ENCODE measurements at regions not wholly inside any gene's neighbourhood (a gene's known extent, or its start where the extent isn't known, plus 50 kb on each side); places are given as distances from the start of the nearest gene placed in this dataset.

DNA sequence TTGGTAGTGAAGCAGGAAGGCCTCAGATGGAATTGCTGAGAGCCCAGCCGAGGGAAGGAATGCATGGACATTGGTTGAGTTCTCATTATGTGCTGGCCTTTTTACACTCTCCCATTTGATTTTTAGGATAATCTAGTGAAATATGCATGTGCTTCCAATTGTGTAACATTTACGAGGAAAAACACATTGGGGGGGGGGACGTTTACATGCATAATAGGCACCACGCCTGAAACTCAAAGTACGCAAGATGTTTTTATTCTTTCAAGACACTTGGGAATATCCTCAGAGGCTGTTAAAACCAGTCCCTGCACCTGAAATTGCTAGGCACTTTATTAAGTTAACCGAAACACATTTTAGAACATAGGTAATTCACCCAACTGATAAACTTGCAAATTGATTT is 118.5 kb upstream of the CDH4 start:
- H3K4me3 Mint-ChIP-seq = no peak overlapping the region
- H3K9me3 Mint-ChIP-seq = no peaks in the 10 kb centered on the region
- CTCF ChIA-PET = no interaction called here
- intact Hi-C loops (cut with DNase I, micrococcal nuclease) = no loop called here
- H3K36me3 Mint-ChIP-seq (ENCODE audit: low read depth) = no peaks in the 10 kb centered on the region
- H3K4me3 ChIP-seq (ENCODE audit: low read length) = no peak overlapping the region
- DNase-seq = no peak
- peaks cover 32% of the 10 kb centered on the region for H3K27me3 Mint-ChIP-seq
- no peaks in the 10 kb centered on the region for H3K36me3 ChIP-seq (ENCODE audit: insufficient read depth, low read length)
- ATAC-seq (ENCODE audit: poor library complexity) = no peak
- peaks cover 0 to 7% of the 10 kb centered on the region in 2 experiments for H3K9me3 ChIP-seq (ENCODE audit: control insufficient read depth in 1 of 2, insufficient read depth in 1 of 2, low read length in 2 of 2)
- no peaks in the 10 kb centered on the region for H3K4me1 Mint-ChIP-seq (ENCODE audit: low read depth)
- POLR2A ChIA-PET = no interaction called here
- H3K27me3 ChIP-seq (ENCODE audit: control insufficient read depth in 1 of 2, insufficient read depth in 2 of 2, low read length in 2 of 2) = peaks cover 0 to 2% of the 10 kb centered on the region in 2 experiments
- TF ChIP-seq, protein P1, sequence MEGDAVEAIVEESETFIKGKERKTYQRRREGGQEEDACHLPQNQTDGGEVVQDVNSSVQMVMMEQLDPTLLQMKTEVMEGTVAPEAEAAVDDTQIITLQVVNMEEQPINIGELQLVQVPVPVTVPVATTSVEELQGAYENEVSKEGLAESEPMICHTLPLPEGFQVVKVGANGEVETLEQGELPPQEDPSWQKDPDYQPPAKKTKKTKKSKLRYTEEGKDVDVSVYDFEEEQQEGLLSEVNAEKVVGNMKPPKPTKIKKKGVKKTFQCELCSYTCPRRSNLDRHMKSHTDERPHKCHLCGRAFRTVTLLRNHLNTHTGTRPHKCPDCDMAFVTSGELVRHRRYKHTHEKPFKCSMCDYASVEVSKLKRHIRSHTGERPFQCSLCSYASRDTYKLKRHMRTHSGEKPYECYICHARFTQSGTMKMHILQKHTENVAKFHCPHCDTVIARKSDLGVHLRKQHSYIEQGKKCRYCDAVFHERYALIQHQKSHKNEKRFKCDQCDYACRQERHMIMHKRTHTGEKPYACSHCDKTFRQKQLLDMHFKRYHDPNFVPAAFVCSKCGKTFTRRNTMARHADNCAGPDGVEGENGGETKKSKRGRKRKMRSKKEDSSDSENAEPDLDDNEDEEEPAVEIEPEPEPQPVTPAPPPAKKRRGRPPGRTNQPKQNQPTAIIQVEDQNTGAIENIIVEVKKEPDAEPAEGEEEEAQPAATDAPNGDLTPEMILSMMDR (IDR thresholded peaks at IDR 0.05) = no peak
- H3K27ac ChIP-seq (ENCODE audit: low read depth in 1 of 2, low read length in 2 of 2) = no peak overlapping the region
- no peaks in the 10 kb centered on the region for H3K4me1 ChIP-seq (ENCODE audit: insufficient read depth, low read length)
- no peak overlapping the region for H3K27ac Mint-ChIP-seq

DNA sequence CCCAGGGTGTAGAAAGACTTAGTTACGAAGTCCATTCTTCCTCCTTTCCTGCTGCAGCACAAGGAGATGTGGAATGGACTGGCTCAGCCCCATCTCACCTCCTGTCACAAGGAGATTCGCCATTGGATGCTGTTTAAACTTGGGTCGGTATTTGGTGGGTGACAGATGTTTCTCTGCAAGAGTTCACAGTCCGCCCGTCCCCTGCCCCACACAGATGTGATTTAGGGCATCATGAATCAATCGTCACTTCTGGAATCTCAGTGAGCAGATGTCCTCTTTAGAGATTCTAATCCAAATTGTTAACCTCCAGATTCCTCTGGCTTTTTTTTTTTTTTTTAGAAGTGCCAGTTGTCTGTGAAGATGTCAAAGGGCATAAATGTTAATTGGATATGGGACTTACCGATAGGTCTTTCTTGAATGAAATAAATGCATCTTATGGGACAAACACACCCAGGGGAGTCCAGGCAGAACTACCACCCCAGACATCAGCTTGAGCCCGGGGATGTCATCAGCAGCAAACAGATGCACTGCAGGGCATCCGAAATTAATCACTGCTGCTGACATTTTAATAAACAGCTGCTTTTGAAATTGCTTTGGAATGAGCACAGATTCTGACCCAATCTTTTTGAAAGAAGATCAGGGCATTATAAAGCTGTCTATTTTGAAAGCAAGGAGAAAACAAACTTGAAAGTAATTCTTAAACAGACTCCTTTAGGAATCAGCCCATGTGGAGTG is 117.6 kb upstream of the CDH4 start:
- intact Hi-C loops (cut with DNase I, micrococcal nuclease) = no loop called here
- no peak overlapping the region for H3K4me3 Mint-ChIP-seq

DNA sequence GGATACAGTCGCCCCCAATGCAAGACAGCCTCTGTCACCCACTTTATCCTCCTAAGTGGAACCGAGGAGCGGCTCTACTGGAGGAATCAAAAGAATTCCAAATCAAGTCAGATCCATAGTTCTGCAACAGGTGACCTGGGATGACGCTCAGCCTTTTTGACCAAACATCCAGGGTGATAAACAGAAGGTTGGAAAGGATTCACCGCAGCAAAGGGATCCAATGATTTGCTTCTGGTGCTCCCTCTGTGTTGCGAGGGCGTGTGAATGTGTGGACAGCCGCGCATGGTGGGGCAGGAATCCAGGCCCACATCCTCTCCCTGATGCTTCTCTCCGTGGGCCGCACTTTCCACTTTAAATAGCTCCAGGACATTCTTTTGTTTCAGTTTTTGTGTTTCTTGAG is 116.8 kb upstream of the CDH4 start:
- no peak overlapping the region for H3K4me3 ChIP-seq (ENCODE audit: low read length)
- POLR2A ChIA-PET = no interaction called here
- no peaks in the 10 kb centered on the region for H3K27me3 ChIP-seq (ENCODE audit: control insufficient read depth in 1 of 2, insufficient read depth in 2 of 2, low read length in 2 of 2)
- intact Hi-C loops (cut with DNase I, micrococcal nuclease) = no loop called here
- H3K36me3 ChIP-seq (ENCODE audit: insufficient read depth, low read length) = no peaks in the 10 kb centered on the region
- H3K4me3 Mint-ChIP-seq = no peak overlapping the region
- peaks cover 30% of the 10 kb centered on the region for H3K27me3 Mint-ChIP-seq
- no peak overlapping the region for H3K27ac Mint-ChIP-seq
- no peaks in the 10 kb centered on the region for H3K4me1 Mint-ChIP-seq (ENCODE audit: low read depth)
- no peaks in the 10 kb centered on the region for H3K36me3 Mint-ChIP-seq (ENCODE audit: low read depth)
- H3K27ac ChIP-seq (ENCODE audit: low read depth in 1 of 2, low read length in 2 of 2) = no peak overlapping the region
- no peak for DNase-seq
- H3K4me1 ChIP-seq (ENCODE audit: insufficient read depth, low read length) = no peaks in the 10 kb centered on the region
- CTCF ChIA-PET = no interaction called here
- no peak for ATAC-seq (ENCODE audit: poor library complexity)
- H3K9me3 ChIP-seq (ENCODE audit: control insufficient read depth in 1 of 2, insufficient read depth in 1 of 2, low read length in 2 of 2) = no peaks in the 10 kb centered on the region
- no peaks in the 10 kb centered on the region for H3K9me3 Mint-ChIP-seq
- TF ChIP-seq, protein P1 (IDR thresholded peaks at IDR 0.05) = no peak

More for the DNA sequence above, 117.6 kb upstream of the CDH4 start:
- Mint-ChIP-seq H3K9me3 (no peaks in the 10 kb centered on the region), H3K4me1 (ENCODE audit: low read depth) (no peaks in the 10 kb centered on the region), H3K27me3 (peaks cover 32% of the 10 kb centered on the region), H3K36me3 (ENCODE audit: low read depth) (no peaks in the 10 kb centered on the region), H3K27ac (no peak overlapping the region)
- DNase-seq (no peak), ATAC-seq (ENCODE audit: poor library complexity) (no peak)
- Histone ChIP-seq H3K9me3 (ENCODE audit: control insufficient read depth in 1 of 2, insufficient read depth in 1 of 2, low read length in 2 of 2) (no peaks in the 10 kb centered on the region), H3K4me1 (ENCODE audit: insufficient read depth, low read length) (no peaks in the 10 kb centered on the region), H3K27ac (ENCODE audit: low read depth in 1 of 2, low read length in 2 of 2) (no peak overlapping the region), H3K36me3 (ENCODE audit: insufficient read depth, low read length) (no peaks in the 10 kb centered on the region), H3K4me3 (ENCODE audit: low read length) (no peak overlapping the region), H3K27me3 (ENCODE audit: control insufficient read depth in 1 of 2, insufficient read depth in 2 of 2, low read length in 2 of 2) (peaks cover 0 to 2% of the 10 kb centered on the region in 2 experiments)
- ChIA-PET POLR2A (no interaction called here), CTCF (no interaction called here)
- TF ChIP-seq, protein P1 (IDR thresholded peaks at IDR 0.05) = no peak

Data from CD4-positive, alpha-beta T cell (primary cell).